Body of pancreas (tissue), 4 donors: ENCODE measurements at regions not wholly inside any gene's neighbourhood (a gene's known extent, or its start where the extent isn't known, plus 50 kb on each side); places are given as distances from the start of the nearest gene placed in this dataset.

ENCODE experiments used
- ATAC-seq: fragments of 150-250 bp; one replicate; pipeline ENCODE4 v1.9.1; 2016
- DNase-seq, 4 donors: peaks; one replicate each; pipeline ENCODE4 v3.0.0-alpha.2; 2019
- H3K27ac ChIP-seq, 4 donors: fragments of 200-600 bp; sonication (generic); 1 replicate in 3 of 4; 2 replicates in 1 of 4; pipeline versions ENCODE4 v1.5.1 to v1.6.1; 2016 to 2019; ENCODE audit warnings: mild to moderate bottlenecking in 1 of 4, mixed read lengths in 1 of 4, moderate library complexity in 1 of 4
- H3K27me3 ChIP-seq, 2 donors: fragments of 200-600 bp; sonication (generic); one replicate each; pipeline ENCODE4 v1.6.0; 2016; ENCODE audit warnings: mild to moderate bottlenecking in 1 of 2
- H3K36me3 ChIP-seq, 2 donors: fragments of 200-600 bp; sonication (generic); replicated peaks in 1 of 2; 2 replicates each; pipeline ENCODE4 v1.5.1; 2016; ENCODE audit warnings: low read depth in 2 of 2; ENCODE audit not compliant: insufficient read depth in 1 of 2
- H3K4me1 ChIP-seq: fragments of 200-600 bp; sonication (generic); one replicate; pipeline ENCODE4 v1.6.0; 2016
- H3K4me3 ChIP-seq, 2 donors: fragments of 200-600 bp; sonication (generic); 1 replicate in 1 of 2; 2 replicates in 1 of 2; pipeline ENCODE4 v1.5.1; 2016 to 2019
- H3K9me3 ChIP-seq, 3 donors: fragments of 200-600 bp; sonication (generic); 1 replicate in 2 of 3; 2 replicates in 1 of 3; pipeline ENCODE4 v1.5.1; 2016
- CTCF ChIP-seq, 7 experiments: fragments of 450-650 bp in 4 of 7; fragments of 200-600 bp in 3 of 7; sonication (generic) in 3 of 7; IDR thresholded peaks; one replicate each; pipeline ENCODE4 v1.5.1; 2016 to 2019; ENCODE audit warnings: antibody characterized with exemption in 7 of 7
- POLR2A ChIP-seq, 3 donors: fragments of 450-650 bp; IDR thresholded peaks; one replicate each; pipeline ENCODE4 v1.6.1; 2016; ENCODE audit warnings: antibody characterized with exemption in 3 of 3, mild to moderate bottlenecking in 2 of 3
- WGBS, 2 donors: methylation state at CpG; one replicate each; pipeline ENCODE4 v1.1.5; 2017; 5-methylcytosine and 5-hydroxymethylcytosine counted together
- intact Hi-C: fragments of 100-400 bp; cut with DNase I; formaldehyde crosslinking; loops from one replicate; pipeline ENCODE4 v1.15.1; 2023

- DNase-seq = no peak
- H3K27ac ChIP-seq = no peak overlapping the region
- H3K4me1 ChIP-seq = no peaks in the 10 kb centered on the region
- intact Hi-C loops = no loop called here
- WGBS, 2 donors = 81 to 86% methylated on average over 8 to 9 of the region's 9 CpGs
- no peaks in the 10 kb centered on the region for H3K27me3 ChIP-seq
- no peak for TF ChIP-seq POLR2A (IDR thresholded peaks at IDR 0.05)
- H3K9me3 ChIP-seq = no peaks in the 10 kb centered on the region
- H3K4me3 ChIP-seq = no peak overlapping the region
- no peaks in the 10 kb centered on the region for H3K36me3 ChIP-seq
- no peak for ATAC-seq
Observed at GRCh38 chr1:232386721-232387510, 243.0 kb downstream of the SIPA1L2 start.

GRCh38 chr1:232386294-232386693 lies 243.6 kb downstream of the SIPA1L2 start:
- no peaks in the 10 kb centered on the region for H3K36me3 ChIP-seq
- no peak overlapping the region for H3K27ac ChIP-seq
- TF ChIP-seq CTCF (IDR thresholded peaks at IDR 0.05) = no peak
- no peak for TF ChIP-seq POLR2A (IDR thresholded peaks at IDR 0.05)
- no peaks in the 10 kb centered on the region for H3K9me3 ChIP-seq
- ATAC-seq = no peak
- WGBS, 2 donors = 69 to 87% methylated on average over 7 to 9 of the region's 9 CpGs
- no peaks in the 10 kb centered on the region for H3K4me1 ChIP-seq
- DNase-seq = no peak
- no peaks in the 10 kb centered on the region for H3K27me3 ChIP-seq
- intact Hi-C loops = no loop called here
- no peak overlapping the region for H3K4me3 ChIP-seq

GRCh38 chr1:232385221-232385620 lies 244.7 kb downstream of the SIPA1L2 start:
- WGBS, 2 donors = 73 to 83% methylated on average over 7 to 10 of the region's 10 CpGs
- H3K4me1 ChIP-seq = no peaks in the 10 kb centered on the region
- no peak for ATAC-seq
- no peaks in the 10 kb centered on the region for H3K36me3 ChIP-seq
- DNase-seq = no peak
- no peak overlapping the region for H3K27ac ChIP-seq
- H3K9me3 ChIP-seq = no peaks in the 10 kb centered on the region
- no peak overlapping the region for H3K4me3 ChIP-seq
- H3K27me3 ChIP-seq = no peaks in the 10 kb centered on the region
- intact Hi-C loops = no loop called here
- TF ChIP-seq CTCF (IDR thresholded peaks at IDR 0.05) (no peak), POLR2A (IDR thresholded peaks at IDR 0.05) (no peak)

GRCh38 chr1:232384171-232384883 lies 245.6 kb downstream of the SIPA1L2 start:
- Histone ChIP-seq H3K27ac (no peak overlapping the region), H3K4me1 (peaks cover 2% of the 10 kb centered on the region), H3K36me3 (no peaks in the 10 kb centered on the region), H3K4me3 (no peak overlapping the region), H3K9me3 (no peaks in the 10 kb centered on the region), H3K27me3 (no peaks in the 10 kb centered on the region)
- 70 to 84% methylated on average over 4 of the region's 4 CpGs for WGBS, 2 donors
- ATAC-seq = no peak
- no peak for DNase-seq
- intact Hi-C loops = no loop called here
- TF ChIP-seq POLR2A (IDR thresholded peaks at IDR 0.05) (no peak), CTCF (IDR thresholded peaks at IDR 0.05) (no peak)

- no peak for ATAC-seq
Observed at GRCh38 chr1:232383455-232384123, 246.3 kb downstream of the SIPA1L2 start.

More at GRCh38 chr1:232383455-232384123, 246.3 kb downstream of the SIPA1L2 start:
- H3K27me3 ChIP-seq = no peaks in the 10 kb centered on the region
- WGBS, 2 donors = 83 to 84% methylated on average over 11 to 13 of the region's 13 CpGs
- H3K4me1 ChIP-seq = peaks cover 10% of the 10 kb centered on the region
- TF ChIP-seq POLR2A (IDR thresholded peaks at IDR 0.05) (no peak), CTCF (IDR thresholded peaks at IDR 0.05) (no peak)
- no peaks in the 10 kb centered on the region for H3K9me3 ChIP-seq
- intact Hi-C loops = no loop called here
- H3K4me3 ChIP-seq = no peak overlapping the region
- H3K27ac ChIP-seq = no peak overlapping the region
- no peak for DNase-seq
- H3K36me3 ChIP-seq = no peaks in the 10 kb centered on the region
